Fibroblast of villous mesenchyme (primary cell): ENCODE measurements at regions not wholly inside any gene's neighbourhood (a gene's known extent, or its start where the extent isn't known, plus 50 kb on each side); places are given as distances from the start of the nearest gene placed in this dataset.

Source experiments
- DNase-seq: peaks from one replicate; pipeline ENCODE4 v3.0.0-alpha.2; 2010; ENCODE audit warnings: low read depth
- H3K4me3 ChIP-seq: 2 replicates; pipeline ENCODE4 v1.5.1; 2011; ENCODE audit warnings: low read depth, mild to moderate bottlenecking, low read length
- CTCF ChIP-seq: IDR thresholded peaks from 2 replicates; pipeline ENCODE4 v1.5.1; 2012; ENCODE audit warnings: low read depth, mild to moderate bottlenecking, low read length; ENCODE audit not compliant: insufficient read depth

DNA sequence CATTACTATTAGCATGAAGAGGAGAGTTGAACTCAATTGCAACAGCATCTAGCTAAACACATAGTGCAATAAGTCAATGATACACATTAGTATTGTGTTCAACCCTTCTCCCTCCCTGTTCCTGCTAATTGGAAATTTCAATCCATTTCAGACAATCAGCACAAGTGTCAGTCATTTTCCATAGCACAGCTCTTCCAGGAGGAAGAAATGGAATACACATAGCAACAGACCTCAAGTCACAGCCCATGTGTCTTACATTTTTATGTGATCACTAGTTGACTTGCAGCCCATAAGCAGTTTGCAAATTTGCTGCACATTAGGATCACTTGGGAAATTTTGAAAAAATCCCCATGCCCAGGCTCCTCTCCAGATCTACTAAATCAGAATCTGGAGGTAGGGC lies 636.9 kb downstream of the TLE4 start:
- TF ChIP-seq CTCF = no peak
- no peak for DNase-seq
- H3K4me3 ChIP-seq = no peak overlapping the region

GRCh38 chr9:80204054-80204453 lies 632.3 kb downstream of the TLE4 start:
- no peak overlapping the region for H3K4me3 ChIP-seq
- TF ChIP-seq CTCF = no peak
- DNase-seq = no peak

DNA sequence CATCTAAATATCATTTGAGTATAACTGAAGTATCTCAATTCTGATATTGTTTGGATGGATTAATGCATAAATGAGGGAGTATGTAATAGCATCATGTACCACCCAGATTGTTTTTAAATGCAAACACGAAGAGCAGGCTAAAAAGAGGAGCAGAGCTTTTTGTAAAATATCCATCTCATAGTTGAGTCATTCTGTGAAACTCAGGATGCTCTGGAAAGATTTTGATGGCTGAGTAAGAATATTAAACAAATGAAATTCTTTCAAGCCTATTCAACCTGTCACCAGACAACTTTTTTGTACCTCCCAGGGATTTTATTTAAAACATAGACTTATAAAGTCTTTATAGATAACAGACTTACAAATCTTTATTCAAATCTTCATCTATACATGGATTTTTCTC lies 625.9 kb downstream of the TLE4 start:
- DNase-seq = no peak
- H3K4me3 ChIP-seq = no peak overlapping the region
- TF ChIP-seq CTCF = no peak

DNA sequence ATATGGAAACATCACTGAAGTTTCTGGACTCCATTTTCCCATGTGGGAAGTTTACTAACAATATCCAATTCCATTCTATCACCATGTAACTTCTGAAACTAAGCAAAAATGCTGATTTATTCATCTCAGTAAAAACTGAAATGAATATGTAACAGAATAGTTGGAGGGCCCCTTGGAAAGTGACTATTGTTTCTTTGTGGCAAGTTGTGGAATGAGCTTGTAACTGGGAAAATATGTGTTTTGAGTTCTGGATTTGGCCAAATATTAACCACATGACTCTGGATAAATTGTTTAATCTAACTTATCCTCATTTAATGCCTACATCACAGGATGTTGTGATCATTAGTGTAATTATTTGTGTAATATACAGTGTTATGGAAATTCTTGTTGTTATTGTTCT lies 619.3 kb downstream of the TLE4 start:
- peak; percentile 0 for DNase-seq
- TF ChIP-seq CTCF = no peak
- no peak overlapping the region for H3K4me3 ChIP-seq

GRCh38 chr9:80188579-80188978 lies 616.8 kb downstream of the TLE4 start:
- TF ChIP-seq CTCF = no peak
- DNase-seq = no peak
- H3K4me3 ChIP-seq = no peak overlapping the region

- TF ChIP-seq CTCF = no peak
- DNase-seq = no peak
- no peak overlapping the region for H3K4me3 ChIP-seq
Measured at GRCh38 chr9:80185112-80185738, 613.5 kb downstream of the TLE4 start.

DNA sequence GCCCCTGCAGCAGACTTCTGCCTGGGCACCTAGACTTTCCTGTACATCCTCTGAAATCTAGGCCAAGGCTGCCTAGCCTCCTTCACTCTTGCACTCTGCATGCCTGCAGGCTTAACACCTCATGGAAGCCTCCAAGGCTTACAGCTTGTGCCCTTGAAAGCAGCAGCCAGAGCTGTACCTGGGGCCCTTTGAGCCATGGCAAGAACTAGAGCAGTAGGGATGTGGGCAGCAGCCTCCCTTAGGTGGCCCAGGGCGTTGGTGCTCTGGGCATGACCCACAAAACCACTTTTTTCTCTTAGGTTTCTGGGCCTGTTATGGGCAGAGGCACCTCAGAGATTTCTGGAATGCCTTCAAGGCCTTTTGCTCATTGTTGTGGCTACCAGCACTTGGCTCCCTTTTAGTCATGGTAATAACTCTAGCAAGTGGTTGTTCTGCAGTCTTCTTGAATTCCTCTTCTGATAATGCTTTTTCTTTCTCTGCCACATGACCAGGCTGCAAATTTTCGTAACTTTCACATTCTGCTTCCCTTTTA lies 606.2 kb downstream of the TLE4 start:
- no peak overlapping the region for H3K4me3 ChIP-seq
- TF ChIP-seq CTCF = no peak
- DNase-seq = no peak
